GM23248 (cell line): ENCODE measurements at regions not wholly inside any gene's neighbourhood (a gene's known extent, or its start where the extent isn't known, plus 50 kb on each side); places are given as distances from the start of the nearest gene placed in this dataset.

ENCODE experiments used
- EZH2 ChIP-seq: fragments of 200-600 bp; sonication (generic); IDR thresholded peaks from 2 replicates; pipeline ENCODE4 v1.6.1; 2018; ENCODE audit warnings: antibody characterized with exemption, mild to moderate bottlenecking; ENCODE audit not compliant: insufficient read depth, poor library complexity, severe bottlenecking
- EZH2phosphoT487 ChIP-seq: fragments of 200-600 bp; sonication (generic); IDR thresholded peaks from 2 replicates; pipeline ENCODE4 v1.6.1; 2018; ENCODE audit warnings: antibody characterized with exemption, moderate library complexity, mild to moderate bottlenecking, low read depth; ENCODE audit not compliant: insufficient read depth

DNA sequence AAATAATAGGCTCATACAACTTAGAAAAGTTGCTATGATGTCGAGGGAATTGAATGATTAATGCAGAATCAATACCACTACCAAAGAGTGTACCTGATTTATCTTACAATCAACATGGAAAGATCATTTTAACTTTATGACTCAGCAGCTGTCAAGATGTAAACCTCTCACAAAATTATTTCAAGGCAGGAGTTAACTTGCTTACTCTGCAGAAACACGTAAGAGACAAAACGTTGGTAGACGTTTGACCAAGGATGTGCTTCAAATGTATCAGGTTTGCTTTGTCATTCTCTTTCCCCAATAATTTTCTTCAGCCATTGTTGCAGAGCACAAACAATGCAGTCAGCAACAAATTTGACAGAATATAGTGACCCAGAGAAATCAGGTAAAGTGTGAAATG, 415.8 kb upstream of the KIF2B start:
- TF ChIP-seq EZH2 (no peak), EZH2phosphoT487 (no peak)
